Astrocyte of the cerebellum (primary cell): ENCODE measurements at regions not wholly inside any gene's neighbourhood (a gene's known extent, or its start where the extent isn't known, plus 50 kb on each side); places are given as distances from the start of the nearest gene placed in this dataset.

ENCODE experiments used
- DNase-seq: peaks from one replicate; pipeline ENCODE4 v3.0.0-alpha.2; 2011; ENCODE audit warnings: low read depth
- H3K4me3 ChIP-seq: 2 replicates; pipeline ENCODE4 v1.5.1; 2011; ENCODE audit warnings: mild to moderate bottlenecking, low read depth, low read length, moderate library complexity
- CTCF ChIP-seq: IDR thresholded peaks from 2 replicates; pipeline ENCODE4 v1.5.1; 2012; ENCODE audit warnings: low read length, low read depth, moderate library complexity, mild to moderate bottlenecking; ENCODE audit errors: missing control alignments
- in situ Hi-C: cut with HindIII; loops from 2 replicates; pipeline ENCODE4 v1.10.0; 2017; ENCODE audit warnings: low sequenced_read_pairs

GRCh38 chr6:49370518-49370917 lies 92.5 kb downstream of the MMUT start:
- no peak overlapping the region for H3K4me3 ChIP-seq
- in situ Hi-C loops, result no loop called here
- DNase-seq, result no peak
- no peak for TF ChIP-seq CTCF

- in situ Hi-C loops, result no loop called here
- no peak overlapping the region for H3K4me3 ChIP-seq
- TF ChIP-seq CTCF, result no peak
- DNase-seq, result no peak
These were observed 96.5 kb downstream of the MMUT start for GRCh38 chr6:49366539-49366938.

GRCh38 chr6:49348561-49348960 lies 114.5 kb downstream of the MMUT start:
- H3K4me3 ChIP-seq, result no peak overlapping the region
- DNase-seq, result no peak
- in situ Hi-C loops, result no loop called here
- no peak for TF ChIP-seq CTCF

GRCh38 chr6:49342410-49342809 lies 120.6 kb downstream of the MMUT start:
- TF ChIP-seq CTCF, result no peak
- in situ Hi-C loops, result no loop called here
- no peak overlapping the region for H3K4me3 ChIP-seq
- no peak for DNase-seq

GRCh38 chr6:49341869-49342268 lies 121.2 kb downstream of the MMUT start:
- DNase-seq, result no peak
- in situ Hi-C loops, result no loop called here
- H3K4me3 ChIP-seq, result no peak overlapping the region
- TF ChIP-seq CTCF, result no peak

GRCh38 chr6:49339096-49339495 lies 124.0 kb downstream of the MMUT start:
- DNase-seq, result no peak
- in situ Hi-C loops, result no loop called here
- TF ChIP-seq CTCF, result no peak
- H3K4me3 ChIP-seq, result no peak overlapping the region
